ENCODE measurements at regions not wholly inside any gene's neighbourhood (a gene's known extent, or its start where the extent isn't known, plus 50 kb on each side); places are given as distances from the start of the nearest gene placed in this dataset.

- no peak for DNase-seq (ENCODE audit: extremely low spot score in 2 of 2)
- intact Hi-C loops (cut with DNase I), result no loop called here
- Histone ChIP-seq H3K27ac (no peak overlapping the region), H3K27me3 (no peaks in the 10 kb centered on the region), H3K4me1 (no peaks in the 10 kb centered on the region), H3K9me3 (no peaks in the 10 kb centered on the region), H3K36me3 (no peaks in the 10 kb centered on the region), H3K4me3 (no peak overlapping the region)
- no peak for TF ChIP-seq POLR2A (IDR thresholded peaks at IDR 0.05)
- peak; percentile 43 to 84 (median 69) for TF ChIP-seq CTCF (IDR thresholded peaks at IDR 0.05)
Measured at GRCh38 chr5:160508780-160509361, 87.2 kb downstream of the PTTG1 start.

GRCh38 chr5:160511280-160511929 lies 89.8 kb downstream of the PTTG1 start:
- no peak for TF ChIP-seq CTCF (IDR thresholded peaks at IDR 0.05)
- TF ChIP-seq POLR2AphosphoS5 (IDR thresholded peaks at IDR 0.05; ENCODE audit: insufficient read depth in 1 of 2, low read depth in 1 of 2), result no peak
- TF ChIP-seq POLR2A (IDR thresholded peaks at IDR 0.05), result no peak
- H3K4me3 ChIP-seq, result no peak overlapping the region
- intact Hi-C loops (cut with DNase I), result no loop called here
- H3K9me3 ChIP-seq, result no peaks in the 10 kb centered on the region
- H3K27ac ChIP-seq, result no peak overlapping the region
- H3K27me3 ChIP-seq, result no peaks in the 10 kb centered on the region
- no peaks in the 10 kb centered on the region for H3K36me3 ChIP-seq
- no peak for DNase-seq (ENCODE audit: extremely low spot score in 2 of 2)
- no peaks in the 10 kb centered on the region for H3K4me1 ChIP-seq

MicroRNAs in the stretch of these regions (microRNA counts, 767-probe panel; counts per million panel counts)
- microRNA hsa-miR-146a-5p, result 2,222 to 3,709 counts per million in 2 donors
